ENCODE measurements at regions not wholly inside any gene's neighbourhood (a gene's known extent, or its start where the extent isn't known, plus 50 kb on each side); places are given as distances from the start of the nearest gene placed in this dataset.

- TF ChIP-seq CHD2 (IDR thresholded peaks at IDR 0.05; ENCODE audit: low read length, partially characterized antibody) (no peak), NRF1 (IDR thresholded peaks at IDR 0.05; ENCODE audit: low read depth, low read length) (no peak), MAX (IDR thresholded peaks at IDR 0.05; ENCODE audit: low read depth) (no peak), IRF3 (IDR thresholded peaks at IDR 0.05; ENCODE audit: low read depth, low read length) (no peak), ELF1 (IDR thresholded peaks at IDR 0.05) (no peak), GATA2 (CRISPR knock-in tag; IDR thresholded peaks at IDR 0.05) (no peak), TEAD4 (IDR thresholded peaks at IDR 0.05; ENCODE audit: borderline replicate concordance, insufficient read depth) (no peak), EP300 (IDR thresholded peaks at IDR 0.05; ENCODE audit: borderline replicate concordance in 1 of 2, low read depth in 1 of 2, low read length in 1 of 2) (no peak), RAD21 (IDR thresholded peaks at IDR 0.05; ENCODE audit: low read length) (no peak), ZBTB33 (IDR thresholded peaks at IDR 0.05; ENCODE audit: borderline replicate concordance, low read depth) (no peak), SIN3A (IDR thresholded peaks at IDR 0.05; ENCODE audit: borderline replicate concordance, low read depth, low read length) (no peak), FOXJ3 (CRISPR knock-in tag; IDR thresholded peaks at IDR 0.05) (no peak), TAF1 (IDR thresholded peaks at IDR 0.05; ENCODE audit: borderline replicate concordance, low read depth, low read length) (no peak), USF2 (IDR thresholded peaks at IDR 0.05; ENCODE audit: borderline replicate concordance, low read depth, low read length) (no peak), GABPA (IDR thresholded peaks at IDR 0.05; ENCODE audit: low read depth) (no peak)
- Histone ChIP-seq H3K9ac (no peak overlapping the region), H3K4me1 (ENCODE audit: control insufficient read depth in 1 of 2, insufficient read depth in 2 of 2, low read depth in 1 of 2, low read length in 1 of 2) (no peaks in the 10 kb centered on the region), H3K9me2 (no peaks in the 10 kb centered on the region), H3K4me3 (ENCODE audit: low read depth in 2 of 2, low read length in 1 of 2) (no peak overlapping the region), H4K20me1 (ENCODE audit: insufficient read depth) (no peaks in the 10 kb centered on the region), H3F3A (replicated peaks; ENCODE audit: insufficient read depth) (no peaks in the 10 kb centered on the region), H3K27me3 (ENCODE audit: insufficient read depth) (no peaks in the 10 kb centered on the region), H3K79me2 (ENCODE audit: insufficient read depth) (no peaks in the 10 kb centered on the region), H2AFZ (ENCODE audit: low read depth) (no peak overlapping the region), H3K4me2 (no peak overlapping the region), H3K36me3 (replicated peaks in 1 of 2; ENCODE audit: control insufficient read depth in 1 of 2, insufficient read depth in 2 of 2, low read length in 1 of 2) (no peaks in the 10 kb centered on the region), H3K27ac (ENCODE audit: low read depth in 2 of 2, low read length in 1 of 2) (no peak overlapping the region), H3K9me3 (no peaks in the 10 kb centered on the region)
- 87% methylated on average over 1 of the region's 1 CpG for WGBS (ENCODE audit: low lambda C conversion rate)
- no peak for DNase-seq
- CTCF ChIA-PET = no interaction called here
- POLR2A ChIA-PET = no interaction called here
Observed at GRCh38 chr12:92234533-92234932, 88.9 kb upstream of the BTG1 start.
